Cardiac septum (tissue), 1 donor: ENCODE measurements at regions not wholly inside any gene's neighbourhood (a gene's known extent, or its start where the extent isn't known, plus 50 kb on each side); places are given as distances from the start of the nearest gene placed in this dataset.
"Not testable (repeated sequence)": the region's sequence is repeated elsewhere in the genome, so short reads cannot be mapped to it uniquely, and the experiment has no call there.

Experiments used
- DNase-seq: peaks from one replicate; pipeline ENCODE4 v3.0.0-alpha.2; 2020; ENCODE audit warnings: low spot score
- intact Hi-C: fragments of 100-400 bp; cut with DNase I; formaldehyde crosslinking; loops from one replicate; pipeline ENCODE4 v1.14.0; 2022
- donor health status: DM: no; HTN: no; CAD: no.

GRCh38 chr10:47647523-47648101, 115.8 kb downstream of the SYT15B start:
- DNase-seq, intact Hi-C loops: not testable (repeated sequence)

GRCh38 chr10:47646686-47647273, 116.6 kb downstream of the SYT15B start:
- intact Hi-C loops = not testable (repeated sequence)

GRCh38 chr10:47626975-47627374, 103.5 kb upstream of the AGAP9 start:
- DNase-seq, intact Hi-C loops: not testable (repeated sequence)

More at GRCh38 chr10:47646686-47647273, 116.6 kb downstream of the SYT15B start:
- not testable (repeated sequence) for DNase-seq

- DNase-seq, intact Hi-C loops: not testable (repeated sequence)
Observed at GRCh38 chr10:47622719-47623118, 99.3 kb upstream of the AGAP9 start.

DNA sequence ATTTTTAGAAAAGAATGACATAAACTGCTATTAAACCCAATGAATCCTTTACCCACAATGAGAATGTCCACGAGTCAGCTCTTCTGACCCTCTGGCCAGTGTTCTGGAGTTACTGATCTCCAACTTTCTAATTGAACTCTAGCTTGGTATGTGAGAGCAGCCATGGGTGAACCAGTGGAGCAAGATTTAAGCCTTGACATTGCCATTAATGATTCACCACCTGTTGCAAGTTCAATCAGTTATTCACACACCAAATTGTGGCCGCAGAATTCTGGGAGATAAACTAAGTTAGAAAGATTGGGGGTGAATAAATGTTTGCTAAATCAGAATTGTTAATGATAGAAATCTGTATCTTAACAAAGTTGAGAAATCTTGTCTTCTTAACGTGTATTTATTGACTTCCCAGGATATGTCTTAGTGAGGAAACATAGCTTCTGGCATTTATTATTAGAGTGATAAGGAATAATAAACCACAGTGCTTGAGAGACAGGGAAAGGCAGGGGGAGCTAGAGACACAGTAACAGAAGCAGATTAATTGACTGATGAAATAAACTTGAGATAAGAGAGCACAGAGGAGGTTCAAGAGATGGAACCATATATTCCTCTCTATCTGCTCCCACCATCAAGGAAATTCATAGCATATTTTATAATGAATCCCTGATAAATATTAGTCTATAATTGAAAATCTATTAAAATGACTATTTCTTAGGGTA, 96.0 kb upstream of the AGAP9 start:
- intact Hi-C loops, DNase-seq: not testable (repeated sequence)

- DNase-seq = not testable (repeated sequence)
Observed at GRCh38 chr10:47609311-47609710, 85.9 kb upstream of the AGAP9 start.

DNA sequence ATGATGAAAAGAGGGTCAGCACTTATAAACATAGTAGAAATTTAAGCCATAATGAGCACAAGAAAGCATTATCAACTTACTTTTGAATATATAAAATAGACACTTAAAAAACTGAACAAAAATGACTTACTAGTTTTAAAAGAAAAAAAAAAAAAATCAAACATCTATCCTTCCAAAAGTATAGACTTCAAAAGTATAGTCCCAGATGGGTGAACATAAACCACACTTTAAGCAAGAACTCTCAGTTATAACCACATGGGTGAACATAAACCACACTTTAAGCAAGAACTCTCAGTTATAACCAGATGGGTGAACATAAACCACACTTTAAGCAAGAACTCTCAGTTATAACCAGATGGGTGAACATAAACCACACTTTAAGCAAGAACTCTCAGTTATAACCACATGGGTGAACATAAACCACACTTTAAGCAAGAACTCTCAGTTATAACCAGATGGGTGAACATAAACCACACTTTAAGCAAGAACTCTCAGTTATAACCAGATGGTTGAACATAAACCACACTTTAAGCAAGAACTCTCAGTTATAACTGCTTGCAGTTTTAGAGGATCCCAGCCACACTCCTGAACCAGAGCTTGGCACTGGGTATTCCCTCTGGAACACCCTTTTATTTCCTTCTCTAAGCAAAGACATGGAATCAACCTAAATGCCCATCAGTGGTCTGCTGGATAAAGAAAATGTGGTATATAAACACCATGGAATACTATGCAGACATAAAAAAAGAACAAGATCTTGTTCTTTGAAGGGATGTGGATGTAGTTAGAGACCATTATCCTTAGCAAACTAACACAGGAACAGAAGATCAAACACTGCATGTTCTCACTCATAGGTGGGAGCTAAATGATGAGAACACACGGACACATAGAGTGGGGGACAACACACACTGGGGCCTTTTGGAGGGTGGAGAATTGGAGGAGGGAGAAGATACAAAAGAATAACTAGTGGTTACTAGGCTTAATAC, 82.6 kb upstream of the AGAP9 start:
- DNase-seq, intact Hi-C loops: not testable (repeated sequence)

More at GRCh38 chr10:47609311-47609710, 85.9 kb upstream of the AGAP9 start:
- intact Hi-C loops = not testable (repeated sequence)

DNA sequence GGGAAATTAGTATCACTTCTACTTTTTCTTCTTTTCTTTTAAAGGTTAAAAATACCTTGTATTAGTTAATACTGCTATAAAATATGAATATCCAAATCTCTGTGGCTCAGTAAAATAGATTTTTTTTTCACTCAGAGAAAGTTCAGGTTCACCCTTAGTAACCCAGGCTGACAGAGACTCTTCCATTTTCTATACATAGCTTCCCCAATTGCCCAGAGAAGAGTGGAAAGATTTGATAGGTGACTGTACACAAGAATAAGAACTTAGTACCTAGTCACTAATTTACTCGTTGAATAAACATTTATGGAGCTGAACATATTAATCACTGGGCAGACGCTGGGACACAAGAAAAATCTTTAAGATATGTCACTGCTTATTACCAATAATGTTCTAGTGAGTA, 77.2 kb upstream of the AGAP9 start:
- intact Hi-C loops, DNase-seq: not testable (repeated sequence)

DNA sequence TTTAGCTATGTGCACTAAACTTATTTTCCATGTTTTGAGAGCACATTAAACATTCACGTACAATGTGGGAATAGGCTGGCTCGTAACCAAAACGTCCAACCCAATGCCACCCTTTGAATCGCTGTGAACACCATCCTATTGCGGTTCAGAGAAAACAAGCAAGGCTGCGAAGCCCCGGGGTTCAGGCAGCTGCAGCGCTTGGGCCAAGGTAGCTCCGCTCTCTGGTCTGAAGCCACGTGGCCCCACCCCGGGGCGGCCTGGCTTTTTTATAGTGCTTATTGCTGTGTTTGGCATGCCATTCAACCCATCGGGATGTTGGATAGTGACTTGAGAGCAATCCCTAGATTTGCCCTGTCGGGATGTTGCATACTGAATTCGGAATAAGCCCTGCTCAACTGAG, 76.7 kb upstream of the AGAP9 start:
- DNase-seq, intact Hi-C loops: not testable (repeated sequence)

- DNase-seq, intact Hi-C loops: not testable (repeated sequence)
Observed at GRCh38 chr10:47599657-47600056, 76.2 kb upstream of the AGAP9 start.

DNA sequence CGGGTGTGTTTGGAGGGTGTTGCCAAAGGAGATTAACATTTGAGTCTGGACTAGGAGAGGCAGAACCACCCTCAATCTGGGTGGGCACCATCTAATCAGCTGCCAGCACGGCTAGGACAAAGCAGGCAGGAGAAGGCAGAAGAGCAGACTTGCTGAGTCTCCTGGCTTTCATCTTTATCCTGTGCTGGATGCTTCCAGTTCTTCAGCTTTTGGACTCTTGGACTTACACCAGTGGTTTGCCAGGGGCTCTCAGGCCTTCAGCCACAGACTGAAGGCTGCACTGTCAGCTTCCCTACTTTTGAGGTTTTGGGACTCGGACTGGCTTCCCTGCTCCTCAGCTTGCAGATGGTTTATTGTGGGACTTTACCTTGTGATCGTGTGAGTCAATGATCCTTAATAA, 70.4 kb upstream of the AGAP9 start:
- DNase-seq = not testable (repeated sequence)

DNA sequence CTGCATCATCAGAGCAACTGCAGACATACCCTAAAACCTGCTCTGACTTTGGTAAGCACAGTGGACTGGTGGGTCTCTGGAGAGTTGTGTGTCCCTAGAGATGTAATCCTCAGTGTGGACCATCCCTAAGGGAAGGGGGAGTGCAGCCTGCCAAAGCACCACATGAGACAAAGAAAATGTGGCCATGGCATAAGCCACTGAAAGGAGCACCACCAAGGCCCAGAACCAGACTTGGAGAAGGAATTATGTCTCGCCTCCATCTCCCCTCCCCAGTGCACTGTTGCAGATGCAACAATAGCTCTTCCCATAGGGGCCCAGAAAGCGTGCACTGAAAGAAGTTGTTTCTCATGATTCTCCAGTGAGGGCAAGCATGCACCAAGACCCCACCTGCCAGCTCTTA, 69.7 kb upstream of the AGAP9 start:
- intact Hi-C loops, DNase-seq: not testable (repeated sequence)

More for the DNA sequence above, 70.4 kb upstream of the AGAP9 start:
- intact Hi-C loops = not testable (repeated sequence)

- intact Hi-C loops, DNase-seq: not testable (repeated sequence)
Observed at GRCh38 chr10:47590956-47591355, 67.5 kb upstream of the AGAP9 start.

DNA sequence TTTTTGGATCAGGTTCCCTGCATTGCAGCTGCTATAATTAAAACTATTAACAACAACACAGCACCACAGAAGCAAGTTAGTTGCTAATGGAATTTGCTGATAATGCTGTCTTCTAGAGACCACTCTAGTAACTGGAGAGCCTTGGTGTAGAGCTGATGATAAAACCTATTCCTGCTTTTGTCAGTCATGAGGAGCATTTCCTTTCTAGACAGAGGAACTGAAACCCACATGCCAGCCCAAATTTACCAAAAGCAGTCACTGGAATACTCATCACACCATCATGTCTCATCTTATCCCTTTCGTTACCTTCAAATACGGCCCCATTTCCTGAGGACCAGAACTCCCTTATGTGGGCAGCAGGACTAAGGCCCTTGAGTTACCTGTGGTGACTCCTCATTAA, 67.1 kb upstream of the AGAP9 start:
- DNase-seq, intact Hi-C loops: not testable (repeated sequence)

- DNase-seq, intact Hi-C loops: not testable (repeated sequence)
Observed at GRCh38 chr10:47582051-47582450, 58.6 kb upstream of the AGAP9 start.

DNA sequence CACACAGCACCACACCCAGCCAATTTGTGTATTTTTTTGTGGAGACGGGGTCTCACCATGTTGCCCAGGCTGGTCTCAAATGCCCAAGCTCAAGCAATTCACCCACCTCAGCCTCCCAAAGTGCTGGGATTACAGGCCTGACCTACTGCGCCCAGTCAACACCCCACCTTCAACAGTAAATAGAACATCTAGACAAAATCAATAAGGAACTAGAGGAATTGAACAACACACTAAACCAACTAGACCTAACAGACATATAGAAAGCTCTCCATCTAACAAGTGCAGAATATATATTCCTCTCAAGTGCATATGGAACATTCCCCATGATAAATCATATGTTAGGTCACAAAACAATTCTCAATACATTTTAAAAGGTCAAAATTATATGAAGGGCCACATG, 56.6 kb upstream of the AGAP9 start:
- intact Hi-C loops, DNase-seq: not testable (repeated sequence)

GRCh38 chr10:47578547-47578946, 55.1 kb upstream of the AGAP9 start:
- intact Hi-C loops, DNase-seq: not testable (repeated sequence)
